Karpas-422 (cell line): ENCODE measurements at regions not wholly inside any gene's neighbourhood (a gene's known extent, or its start where the extent isn't known, plus 50 kb on each side); places are given as distances from the start of the nearest gene placed in this dataset.
"Not testable (repeated sequence)": the region's sequence is repeated elsewhere in the genome, so short reads cannot be mapped to it uniquely, and the experiment has no call there.

Experiments used
- DNase-seq: peaks from one replicate; pipeline ENCODE4 v3.0.0-alpha.2; 2015
- H2AFZ ChIP-seq: fragments of 200-600 bp; sonication (generic); 2 replicates; pipeline ENCODE4 v1.6.1; 2014; ENCODE audit warnings: antibody characterized with exemption, low read length, mixed read lengths
- H3K27ac ChIP-seq: fragments of 200-600 bp; sonication (generic); 2 replicates; pipeline ENCODE4 v1.5.1; 2014; ENCODE audit warnings: mild to moderate bottlenecking, low read length, moderate library complexity
- H3K27me3 ChIP-seq: fragments of 200-600 bp; sonication (generic); 2 replicates; pipeline ENCODE4 v1.6.1; 2014; ENCODE audit warnings: low read length, mixed read lengths
- H3K36me3 ChIP-seq: fragments of 200-600 bp; sonication (generic); 2 replicates; pipeline ENCODE4 v1.6.1; 2014; ENCODE audit warnings: low read length, mixed read lengths; ENCODE audit not compliant: insufficient read depth
- H3K4me1 ChIP-seq: fragments of 200-600 bp; sonication (generic); 2 replicates; pipeline ENCODE4 v1.6.1; 2014; ENCODE audit warnings: mild to moderate bottlenecking, low read length, mixed read lengths
- H3K4me2 ChIP-seq: fragments of 200-600 bp; sonication (generic); 2 replicates; pipeline ENCODE4 v1.6.1; 2014; ENCODE audit warnings: low read length, low read depth, mild to moderate bottlenecking; ENCODE audit not compliant: poor library complexity, severe bottlenecking
- H3K4me3 ChIP-seq: fragments of 200-600 bp; sonication (generic); 2 replicates; pipeline ENCODE4 v1.5.1; 2014; ENCODE audit warnings: mild to moderate bottlenecking, antibody characterized with exemption, low read length, mixed read lengths
- H3K79me2 ChIP-seq: fragments of 200-600 bp; sonication (generic); 2 replicates; pipeline ENCODE4 v1.6.1; 2014; ENCODE audit warnings: mild to moderate bottlenecking, low read length, mixed read lengths
- H3K9ac ChIP-seq: fragments of 200-600 bp; sonication (generic); 2 replicates; pipeline ENCODE4 v1.6.0; 2014; ENCODE audit warnings: low read length
- H3K9me2 ChIP-seq: fragments of 200-600 bp; sonication (generic), shearing (Covaris generic); replicated peaks from 2 replicates; pipeline ENCODE4 v1.6.0; 2014; ENCODE audit warnings: mild to moderate bottlenecking, low read length, moderate library complexity; ENCODE audit not compliant: insufficient read depth
- H3K9me3 ChIP-seq: fragments of 300-700, 200-600 bp; sonication (generic); 2 replicates; pipeline ENCODE4 v1.6.1; 2014; ENCODE audit warnings: low read length, mixed read lengths
- H4K20me1 ChIP-seq: fragments of 200-600 bp; sonication (generic); 2 replicates; pipeline ENCODE4 v1.6.1; 2014; ENCODE audit warnings: mild to moderate bottlenecking, antibody characterized with exemption, low read length, low read depth; ENCODE audit not compliant: insufficient read depth

GRCh38 chr15:21031703-21032102 is 165.6 kb upstream of the POTEB2 start:
- not testable (repeated sequence) for H3K9me3 ChIP-seq, DNase-seq, H3K27me3 ChIP-seq, H3K27ac ChIP-seq, H3K9me2 ChIP-seq, H3K4me1 ChIP-seq, H3K9ac ChIP-seq, H2AFZ ChIP-seq, H3K4me3 ChIP-seq, H4K20me1 ChIP-seq, H3K36me3 ChIP-seq, H3K79me2 ChIP-seq, H3K4me2 ChIP-seq

GRCh38 chr15:21029001-21029400 is 162.9 kb upstream of the POTEB2 start:
- H3K27ac ChIP-seq, H3K36me3 ChIP-seq, H3K4me1 ChIP-seq, H3K27me3 ChIP-seq, H3K4me3 ChIP-seq, H3K9ac ChIP-seq, H2AFZ ChIP-seq, H3K9me3 ChIP-seq, DNase-seq, H3K4me2 ChIP-seq, H4K20me1 ChIP-seq, H3K79me2 ChIP-seq, H3K9me2 ChIP-seq: not testable (repeated sequence)

- not testable (repeated sequence) for H3K9me2 ChIP-seq, H3K4me2 ChIP-seq, DNase-seq, H3K36me3 ChIP-seq, H2AFZ ChIP-seq, H3K27ac ChIP-seq, H3K9ac ChIP-seq, H3K4me3 ChIP-seq, H4K20me1 ChIP-seq, H3K79me2 ChIP-seq, H3K9me3 ChIP-seq, H3K4me1 ChIP-seq, H3K27me3 ChIP-seq
Observed at GRCh38 chr15:21027942-21028341, 161.8 kb upstream of the POTEB2 start.

- not testable (repeated sequence) for H3K79me2 ChIP-seq, DNase-seq, H3K36me3 ChIP-seq, H3K27me3 ChIP-seq, H4K20me1 ChIP-seq, H3K4me3 ChIP-seq, H3K4me2 ChIP-seq, H3K9ac ChIP-seq, H3K9me3 ChIP-seq, H3K9me2 ChIP-seq, H3K4me1 ChIP-seq, H3K27ac ChIP-seq, H2AFZ ChIP-seq
Observed at GRCh38 chr15:21026848-21027247, 160.7 kb upstream of the POTEB2 start.

- H3K36me3 ChIP-seq, H3K79me2 ChIP-seq, H4K20me1 ChIP-seq, DNase-seq, H3K9me3 ChIP-seq, H3K9me2 ChIP-seq, H2AFZ ChIP-seq, H3K9ac ChIP-seq, H3K27me3 ChIP-seq, H3K27ac ChIP-seq, H3K4me2 ChIP-seq, H3K4me3 ChIP-seq, H3K4me1 ChIP-seq: not testable (repeated sequence)
Observed at GRCh38 chr15:21024235-21024987, 158.3 kb upstream of the POTEB2 start.

GRCh38 chr15:21018176-21018575 is 152.1 kb upstream of the POTEB2 start:
- DNase-seq, H3K79me2 ChIP-seq, H2AFZ ChIP-seq, H4K20me1 ChIP-seq, H3K27me3 ChIP-seq, H3K27ac ChIP-seq, H3K36me3 ChIP-seq, H3K9ac ChIP-seq, H3K9me2 ChIP-seq, H3K4me2 ChIP-seq, H3K4me3 ChIP-seq, H3K4me1 ChIP-seq, H3K9me3 ChIP-seq: not testable (repeated sequence)

GRCh38 chr15:21017326-21017725 is 151.2 kb upstream of the POTEB2 start:
- H3K27ac ChIP-seq, H3K79me2 ChIP-seq, H3K27me3 ChIP-seq, H3K36me3 ChIP-seq, H3K4me3 ChIP-seq, H3K9me2 ChIP-seq, H2AFZ ChIP-seq, DNase-seq, H3K4me2 ChIP-seq, H3K4me1 ChIP-seq, H3K9me3 ChIP-seq, H4K20me1 ChIP-seq, H3K9ac ChIP-seq: not testable (repeated sequence)

- not testable (repeated sequence) for DNase-seq, H3K4me3 ChIP-seq, H3K4me2 ChIP-seq, H3K27me3 ChIP-seq, H3K4me1 ChIP-seq, H4K20me1 ChIP-seq, H3K79me2 ChIP-seq, H3K9me3 ChIP-seq, H3K27ac ChIP-seq, H3K9ac ChIP-seq, H3K9me2 ChIP-seq, H3K36me3 ChIP-seq, H2AFZ ChIP-seq
Observed at GRCh38 chr15:21016589-21016988, 150.5 kb upstream of the POTEB2 start.

- not testable (repeated sequence) for H3K9ac ChIP-seq, H3K36me3 ChIP-seq, H3K4me3 ChIP-seq, H3K9me2 ChIP-seq, H3K79me2 ChIP-seq, H3K4me2 ChIP-seq, DNase-seq, H2AFZ ChIP-seq, H3K4me1 ChIP-seq, H3K27me3 ChIP-seq, H3K27ac ChIP-seq, H3K9me3 ChIP-seq, H4K20me1 ChIP-seq
Observed at GRCh38 chr15:21015171-21015570, 149.1 kb upstream of the POTEB2 start.
